ENCODE measurements at regions not wholly inside any gene's neighbourhood (a gene's known extent, or its start where the extent isn't known, plus 50 kb on each side); places are given as distances from the start of the nearest gene placed in this dataset.

- TF ChIP-seq CTCF (tag by site-specific recombination; IDR thresholded peaks at IDR 0.05) (no peak), ZNF366 (tag by site-specific recombination; conservative IDR thresholded peaks at IDR 0.05) (no peak), ZNF785 (tag by site-specific recombination; IDR thresholded peaks at IDR 0.05) (no peak), ZNF23 (tag by site-specific recombination; IDR thresholded peaks at IDR 0.05; ENCODE audit: borderline replicate concordance) (no peak), ZBTB7A (tag by site-specific recombination; IDR thresholded peaks at IDR 0.05; ENCODE audit: low read depth) (no peak)
Observed at GRCh38 chr3:87920549-87920948, 138.3 kb downstream of the CGGBP1 start.

Data from HEK293 (cell line).